Psoas muscle (tissue), 7 donors: ENCODE measurements at regions not wholly inside any gene's neighbourhood (a gene's known extent, or its start where the extent isn't known, plus 50 kb on each side); places are given as distances from the start of the nearest gene placed in this dataset.
"Not testable (repeated sequence)": the region's sequence is repeated elsewhere in the genome, so short reads cannot be mapped to it uniquely, and the experiment has no call there.

ENCODE experiments used
- ATAC-seq, 4 donors: fragments of 200-7000 bp; cut with Tn5 transposase; one replicate each; pipeline ENCODE4 v1.9.1; 2020; ENCODE audit warnings: moderate library complexity in 3 of 4, mild to moderate bottlenecking in 2 of 4
- DNase-seq, 2 donors: peaks; one replicate each; pipeline ENCODE4 v3.0.0-alpha.2; 2020
- H3K27ac ChIP-seq: fragments of 200-600 bp; one replicate; pipeline ENCODE4 v1.8.0; 2022
- H3K27me3 ChIP-seq, 3 donors: fragments of 200-600 bp in 1 of 3; one replicate each; pipeline versions ENCODE4 v1.6.1 to v1.8.0; 2013 to 2022; ENCODE audit warnings: low read length in 2 of 3, mild to moderate bottlenecking in 2 of 3, moderate library complexity in 1 of 3; ENCODE audit not compliant: insufficient read depth in 3 of 3
- H3K36me3 ChIP-seq, 2 donors: fragments of 200-600 bp in 1 of 2; one replicate each; pipeline versions ENCODE4 v1.6.1 to v1.8.0; 2013 to 2022; ENCODE audit warnings: low read depth in 1 of 2, mild to moderate bottlenecking in 1 of 2, moderate library complexity in 1 of 2; ENCODE audit not compliant: insufficient read depth in 1 of 2
- H3K4me1 ChIP-seq: fragments of 200-600 bp; one replicate; pipeline ENCODE4 v1.8.0; 2022
- H3K4me3 ChIP-seq: fragments of 200-600 bp; one replicate; pipeline ENCODE4 v1.8.0; 2022; ENCODE audit warnings: mild to moderate bottlenecking
- H3K9me3 ChIP-seq: fragments of 200-600 bp; one replicate; pipeline ENCODE4 v1.8.0; 2022
- WGBS, 3 donors: extraction: QIAGEN DNeasy Blood & Tissue Kit; methylation state at CpG; one replicate each; pipeline versions ENCODE4 v1.1.6 to v1.1.7; 2013; 5-methylcytosine and 5-hydroxymethylcytosine counted together
- intact Hi-C, 2 donors: fragments of 100-400 bp; cut with DNase I; formaldehyde crosslinking; loops; one replicate each; pipeline versions ENCODE4 v1.11.0 to v1.14.2; 2022
- TF ChIP-seq, protein P1 (sequence below): fragments of 200-600 bp; IDR thresholded peaks from one replicate; pipeline ENCODE4 v1.8.0; 2022; ENCODE audit warnings: antibody characterized with exemption
- donor health status: healthy with polysubstance abuse.
- donor health status: DM: no; HTN: no; CAD: no; lungs with moderate emphysema.
- donor health status: Bipolar disorder and iron deficiency.
- donor health status: healthy.
- donor health status: DM: yes; HTN: yes; CAD: no.
- donor health status: DM: no; HTN: no; CAD: no.
- donor health status: DM: yes; HTN: yes; CAD: no.

DNA sequence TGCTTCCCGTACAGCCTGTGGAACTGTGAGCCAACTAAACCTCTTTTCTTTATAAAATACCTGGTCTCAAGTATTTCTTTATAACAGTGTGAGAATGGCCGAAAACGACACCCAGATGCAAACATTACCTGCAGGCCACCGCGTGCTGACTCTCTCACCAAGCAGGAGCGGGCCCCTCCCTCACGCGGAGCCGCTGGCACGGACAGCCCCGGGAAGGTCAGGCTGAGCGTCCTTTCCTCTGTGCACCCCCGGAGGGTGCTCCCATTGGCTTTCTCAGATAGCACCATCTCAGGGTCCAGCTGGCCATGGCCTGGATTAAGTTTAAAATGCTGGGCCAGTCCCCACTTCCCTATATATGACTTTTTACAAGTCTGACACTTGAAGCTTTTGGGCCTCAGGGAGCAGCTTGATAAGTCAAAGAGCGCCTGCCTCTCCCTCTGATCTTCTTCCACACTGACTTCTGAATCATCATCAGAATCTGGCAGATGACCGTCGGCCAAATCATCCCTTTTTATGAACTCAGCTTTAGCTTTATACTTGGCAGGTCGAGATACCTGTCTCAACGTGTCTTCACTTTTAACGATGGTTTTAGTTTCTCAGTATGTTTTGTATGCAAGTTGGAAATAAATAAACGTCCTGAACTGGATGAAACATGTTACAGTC lies 115.1 kb upstream of the PRKX start:
- intact Hi-C loops, ATAC-seq: not testable (repeated sequence)

DNA sequence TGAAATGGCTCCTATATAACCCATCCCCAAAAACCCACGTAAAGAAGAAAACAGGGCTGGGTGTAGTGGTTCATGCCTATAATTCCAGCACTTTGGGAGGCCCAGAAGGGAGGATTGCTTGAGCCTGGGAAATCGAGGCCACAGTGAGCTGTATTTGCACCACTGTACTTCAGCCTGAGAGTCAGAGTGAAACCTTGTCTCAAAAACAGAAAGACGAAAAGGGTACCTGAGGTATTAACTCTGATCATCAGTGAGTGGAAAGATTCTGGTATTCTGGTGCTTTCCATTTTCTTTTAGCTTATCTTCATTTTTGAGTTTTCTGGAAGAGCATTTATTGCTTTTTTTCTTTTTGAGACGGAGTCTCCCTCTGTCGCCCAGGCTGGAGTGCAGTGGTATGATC lies 110.6 kb upstream of the PRKX start:
- ATAC-seq, H3K27me3 ChIP-seq, H3K4me3 ChIP-seq, H3K27ac ChIP-seq, H3K36me3 ChIP-seq, intact Hi-C loops, H3K9me3 ChIP-seq, DNase-seq, H3K4me1 ChIP-seq: not testable (repeated sequence)
- no CpG with 5 or more reads among the region's 5 CpGs for WGBS, 3 donors

More for the DNA sequence above, 115.1 kb upstream of the PRKX start:
- 75 to 89% (median 85%) methylated on average over 11 to 18 of the region's 20 CpGs for WGBS, 3 donors
- not testable (repeated sequence) for H3K4me3 ChIP-seq, H3K27ac ChIP-seq, H3K36me3 ChIP-seq, DNase-seq, H3K4me1 ChIP-seq, H3K9me3 ChIP-seq, H3K27me3 ChIP-seq

DNA sequence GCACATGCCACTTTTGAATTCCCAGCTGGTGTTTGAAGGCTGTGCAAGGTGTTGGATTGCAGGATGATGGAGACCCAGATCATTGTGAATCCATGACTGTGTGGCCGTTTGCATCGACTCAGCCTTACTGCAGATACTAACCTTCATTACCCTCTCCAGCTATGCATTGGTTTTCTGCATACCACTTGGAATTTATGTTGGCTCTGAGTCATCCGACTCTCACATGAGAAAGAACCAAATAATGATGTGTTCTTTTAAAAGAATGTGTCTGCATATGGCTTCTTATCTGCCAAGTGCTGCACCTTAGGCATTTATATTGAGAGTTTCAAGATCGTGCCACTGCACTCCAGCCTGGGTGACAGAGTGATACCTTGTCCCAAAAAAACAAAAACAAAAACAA lies 106.7 kb upstream of the PRKX start:
- ATAC-seq (no peak), DNase-seq (no peak)
- peaks cover 0 to 7% of the 10 kb centered on the region in 2 donors for H3K36me3 ChIP-seq
- peaks cover 5% of the 10 kb centered on the region for H3K4me1 ChIP-seq
- WGBS, 3 donors: 82 to 90% (median 83%) methylated on average over 4 of the region's 4 CpGs
- H3K9me3 ChIP-seq: no peaks in the 10 kb centered on the region
- no peak overlapping the region for H3K27ac ChIP-seq
- H3K27me3 ChIP-seq: no peaks in the 10 kb centered on the region
- TF ChIP-seq, protein P1, sequence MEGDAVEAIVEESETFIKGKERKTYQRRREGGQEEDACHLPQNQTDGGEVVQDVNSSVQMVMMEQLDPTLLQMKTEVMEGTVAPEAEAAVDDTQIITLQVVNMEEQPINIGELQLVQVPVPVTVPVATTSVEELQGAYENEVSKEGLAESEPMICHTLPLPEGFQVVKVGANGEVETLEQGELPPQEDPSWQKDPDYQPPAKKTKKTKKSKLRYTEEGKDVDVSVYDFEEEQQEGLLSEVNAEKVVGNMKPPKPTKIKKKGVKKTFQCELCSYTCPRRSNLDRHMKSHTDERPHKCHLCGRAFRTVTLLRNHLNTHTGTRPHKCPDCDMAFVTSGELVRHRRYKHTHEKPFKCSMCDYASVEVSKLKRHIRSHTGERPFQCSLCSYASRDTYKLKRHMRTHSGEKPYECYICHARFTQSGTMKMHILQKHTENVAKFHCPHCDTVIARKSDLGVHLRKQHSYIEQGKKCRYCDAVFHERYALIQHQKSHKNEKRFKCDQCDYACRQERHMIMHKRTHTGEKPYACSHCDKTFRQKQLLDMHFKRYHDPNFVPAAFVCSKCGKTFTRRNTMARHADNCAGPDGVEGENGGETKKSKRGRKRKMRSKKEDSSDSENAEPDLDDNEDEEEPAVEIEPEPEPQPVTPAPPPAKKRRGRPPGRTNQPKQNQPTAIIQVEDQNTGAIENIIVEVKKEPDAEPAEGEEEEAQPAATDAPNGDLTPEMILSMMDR: no peak
- H3K4me3 ChIP-seq: no peak overlapping the region
- intact Hi-C loops: no loop called here

DNA sequence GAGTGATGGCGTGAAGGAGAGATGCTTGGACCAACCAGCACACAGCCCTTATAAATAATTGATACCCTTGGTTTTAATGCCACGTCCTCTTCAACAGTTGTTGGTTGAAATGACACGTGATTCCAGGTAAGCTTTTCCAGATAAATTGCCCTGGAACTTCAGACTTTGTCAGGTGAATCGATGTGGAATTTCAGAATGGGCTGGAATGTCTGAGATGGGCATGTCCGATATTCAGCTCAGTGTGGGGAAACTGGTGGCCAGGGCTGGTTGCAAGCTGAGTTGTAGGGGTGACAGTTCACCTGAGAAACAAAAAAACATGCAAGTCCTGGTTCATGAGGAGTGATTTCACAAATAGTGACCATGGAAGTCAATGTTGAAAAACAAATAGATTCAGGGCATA lies 104.0 kb upstream of the PRKX start:
- WGBS, 3 donors: 91 to 96% (median 93%) methylated on average over 5 of the region's 5 CpGs
- DNase-seq, H3K4me3 ChIP-seq, ATAC-seq, H3K36me3 ChIP-seq, intact Hi-C loops, H3K27ac ChIP-seq, H3K9me3 ChIP-seq, H3K27me3 ChIP-seq, H3K4me1 ChIP-seq: not testable (repeated sequence)

DNA sequence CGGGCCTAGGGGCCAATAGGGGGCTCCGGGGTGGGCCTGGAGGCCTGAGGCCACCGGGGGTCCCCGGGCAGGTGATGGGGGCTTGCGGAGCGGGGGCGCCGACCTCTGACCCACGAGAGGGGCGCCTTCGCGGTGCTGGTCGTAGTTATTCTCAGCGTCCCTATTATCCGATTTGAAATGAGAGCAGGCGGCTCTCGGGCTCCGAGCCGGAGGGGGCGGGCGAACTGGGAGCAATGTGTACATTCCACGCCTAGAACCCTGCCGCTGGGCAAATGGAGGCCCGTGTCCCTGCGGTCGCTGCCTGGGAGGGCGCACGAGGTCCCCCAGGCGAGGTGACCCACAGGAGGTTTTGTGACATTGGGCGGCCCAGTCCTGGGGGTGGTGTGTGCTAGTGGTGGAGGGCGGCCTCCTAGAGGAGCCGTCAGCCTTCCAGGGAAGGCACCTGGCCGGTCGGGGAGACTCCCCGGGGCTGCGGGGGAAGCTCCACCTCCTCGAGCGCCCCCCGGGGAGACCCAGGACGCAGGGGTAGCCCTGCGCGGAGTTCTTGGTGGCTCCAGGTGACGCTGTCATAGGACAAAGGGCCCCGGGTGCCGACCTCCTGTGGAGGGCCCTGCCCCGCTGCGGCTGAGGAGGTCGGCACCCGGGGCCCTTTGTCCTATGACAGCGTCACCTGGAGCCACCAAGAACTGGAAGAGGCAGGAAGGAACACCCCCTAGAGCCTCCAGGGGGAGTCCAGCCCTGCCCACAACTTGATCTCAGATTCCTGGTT lies 102.6 kb upstream of the PRKX start:
- peak; percentile 7 to 24 (median 20) for ATAC-seq
- H3K9me3 ChIP-seq: no peaks in the 10 kb centered on the region
- intact Hi-C loops: no loop called here
- H3K27ac ChIP-seq: peak overlapping the region; percentile 98
- DNase-seq: peak; percentile 55 to 71
- peak overlapping the region; percentile 96 for H3K4me3 ChIP-seq
- peaks cover 5% of the 10 kb centered on the region for H3K4me1 ChIP-seq
- peaks cover 0 to 4% of the 10 kb centered on the region in 2 donors for H3K36me3 ChIP-seq
- 1 to 2% (median 2%) methylated on average over 23 to 48 of the region's 50 CpGs for WGBS, 3 donors
- TF ChIP-seq, protein P1: no peak
- H3K27me3 ChIP-seq: no peaks in the 10 kb centered on the region
